Esophagus squamous epithelium (tissue), 4 donors: ENCODE measurements at regions not wholly inside any gene's neighbourhood (a gene's known extent, or its start where the extent isn't known, plus 50 kb on each side); places are given as distances from the start of the nearest gene placed in this dataset.

Source experiments
- CTCF ChIP-seq, 6 experiments: fragments of 450-650 bp in 4 of 6; fragments of 200-600 bp in 2 of 6; sonication (generic) in 2 of 6; IDR thresholded peaks; one replicate each; pipeline ENCODE4 v1.5.1; 2016 to 2019; ENCODE audit warnings: antibody characterized with exemption in 6 of 6, mild to moderate bottlenecking in 4 of 6, moderate library complexity in 4 of 6
- POLR2A ChIP-seq, 4 donors: fragments of 450-650 bp; IDR thresholded peaks; one replicate each; pipeline ENCODE4 v1.6.1; 2017; ENCODE audit warnings: antibody characterized with exemption in 4 of 4, mild to moderate bottlenecking in 4 of 4, moderate library complexity in 3 of 4

- TF ChIP-seq CTCF (IDR thresholded peaks at IDR 0.05): no peak
- no peak for TF ChIP-seq POLR2A (IDR thresholded peaks at IDR 0.05)
Observed at GRCh38 chr15:62534996-62535395, 369.9 kb upstream of the C2CD4B start.
